PFSK-1 (cell line): ENCODE measurements at regions not wholly inside any gene's neighbourhood (a gene's known extent, or its start where the extent isn't known, plus 50 kb on each side); places are given as distances from the start of the nearest gene placed in this dataset.

Experiments
- POLR2AphosphoS5 ChIP-seq: IDR thresholded peaks from 2 replicates; pipeline ENCODE4 v1.6.1; 2012; ENCODE audit warnings: low read depth, mild to moderate bottlenecking, control low read depth, low read length, moderate library complexity
- REST ChIP-seq, 2 experiments: IDR thresholded peaks; 2 replicates each; pipeline versions ENCODE4 v1.6.1 to v1.8.0; 2011 to 2012; ENCODE audit warnings: low read depth in 2 of 2, low read length in 2 of 2, control low read depth in 1 of 2, inconsistent platforms in 1 of 2, mild to moderate bottlenecking in 1 of 2, moderate library complexity in 1 of 2; ENCODE audit not compliant: insufficient read depth in 1 of 2
- SIN3A ChIP-seq: IDR thresholded peaks from 2 replicates; pipeline ENCODE4 v1.6.1; 2012; ENCODE audit warnings: mild to moderate bottlenecking, low read length, moderate library complexity, borderline replicate concordance; ENCODE audit not compliant: insufficient read depth

- TF ChIP-seq REST (IDR thresholded peaks at IDR 0.05; ENCODE audit: insufficient read depth in 1 of 2, low read depth in 2 of 2, low read length in 2 of 2) (no peak), POLR2AphosphoS5 (no peak), SIN3A (no peak)
Observed at GRCh38 chr5:30156156-30156555, 1037.3 kb upstream of the CDH6 start.
